ENCODE measurements at regions not wholly inside any gene's neighbourhood (a gene's known extent, or its start where the extent isn't known, plus 50 kb on each side); places are given as distances from the start of the nearest gene placed in this dataset.
A peak's percentile ranks its signal among the peaks of the same experiment; 100 is the strongest.

DNA sequence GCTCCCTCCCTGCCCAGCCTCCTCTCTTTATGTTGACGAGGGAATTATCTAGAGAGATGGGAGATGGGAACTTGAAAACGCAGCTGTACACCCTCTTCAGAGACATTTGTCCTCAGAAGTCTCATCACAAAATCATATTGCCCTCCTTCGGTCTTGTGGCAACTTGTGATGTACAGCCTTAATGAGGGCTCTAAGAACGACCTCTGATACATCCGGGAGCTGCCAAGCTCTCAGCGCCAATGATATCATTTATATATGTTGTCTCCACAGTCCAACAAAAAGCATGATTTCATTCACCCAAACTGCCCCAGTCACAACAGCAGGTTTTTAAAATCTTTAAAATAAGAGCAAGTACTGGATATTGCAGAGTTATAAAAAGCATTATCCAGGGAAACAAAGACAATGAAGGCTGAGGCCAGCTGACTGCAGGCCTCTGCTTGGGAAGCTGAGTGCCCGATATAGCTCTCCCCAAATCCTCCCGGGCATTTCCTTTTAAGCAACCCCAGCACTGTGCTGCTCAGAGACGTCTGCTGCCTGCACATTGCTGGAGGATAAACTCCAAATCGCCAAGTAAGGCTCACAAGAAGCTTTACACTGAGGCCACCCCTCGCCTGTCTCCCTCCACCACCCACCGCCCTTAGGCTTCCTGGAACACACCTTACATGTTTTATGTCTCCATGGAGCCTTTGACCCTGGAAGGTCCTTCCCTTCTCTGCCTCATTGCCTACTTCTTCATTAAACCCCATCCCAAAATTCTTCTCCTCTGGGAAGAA lies 236.1 kb downstream of the C1orf94 start:
- TF ChIP-seq, protein P1, sequence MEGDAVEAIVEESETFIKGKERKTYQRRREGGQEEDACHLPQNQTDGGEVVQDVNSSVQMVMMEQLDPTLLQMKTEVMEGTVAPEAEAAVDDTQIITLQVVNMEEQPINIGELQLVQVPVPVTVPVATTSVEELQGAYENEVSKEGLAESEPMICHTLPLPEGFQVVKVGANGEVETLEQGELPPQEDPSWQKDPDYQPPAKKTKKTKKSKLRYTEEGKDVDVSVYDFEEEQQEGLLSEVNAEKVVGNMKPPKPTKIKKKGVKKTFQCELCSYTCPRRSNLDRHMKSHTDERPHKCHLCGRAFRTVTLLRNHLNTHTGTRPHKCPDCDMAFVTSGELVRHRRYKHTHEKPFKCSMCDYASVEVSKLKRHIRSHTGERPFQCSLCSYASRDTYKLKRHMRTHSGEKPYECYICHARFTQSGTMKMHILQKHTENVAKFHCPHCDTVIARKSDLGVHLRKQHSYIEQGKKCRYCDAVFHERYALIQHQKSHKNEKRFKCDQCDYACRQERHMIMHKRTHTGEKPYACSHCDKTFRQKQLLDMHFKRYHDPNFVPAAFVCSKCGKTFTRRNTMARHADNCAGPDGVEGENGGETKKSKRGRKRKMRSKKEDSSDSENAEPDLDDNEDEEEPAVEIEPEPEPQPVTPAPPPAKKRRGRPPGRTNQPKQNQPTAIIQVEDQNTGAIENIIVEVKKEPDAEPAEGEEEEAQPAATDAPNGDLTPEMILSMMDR (IDR thresholded peaks at IDR 0.05; ENCODE audit: insufficient read depth, low read length, severe bottlenecking) = no peak
- Histone ChIP-seq H3K27me3 (ENCODE audit: control insufficient read depth, insufficient read depth, low read length) (no peaks in the 10 kb centered on the region), H3K4me3 (ENCODE audit: low read depth, low read length) (no peak overlapping the region), H3K36me3 (ENCODE audit: control insufficient read depth, insufficient read depth, low read length) (no peaks in the 10 kb centered on the region)
- no peak for DNase-seq (ENCODE audit: low read depth)
- no peak for FAIRE-seq

- Histone ChIP-seq H3K36me3 (ENCODE audit: control insufficient read depth, insufficient read depth, low read length) (no peaks in the 10 kb centered on the region), H3K4me3 (ENCODE audit: low read depth, low read length) (no peak overlapping the region), H3K27me3 (ENCODE audit: control insufficient read depth, insufficient read depth, low read length) (no peaks in the 10 kb centered on the region)
- FAIRE-seq (no peak), DNase-seq (ENCODE audit: low read depth) (no peak)
- TF ChIP-seq, protein P1 (IDR thresholded peaks at IDR 0.05; ENCODE audit: insufficient read depth, low read length, severe bottlenecking) = no peak
Observed at GRCh38 chr1:34415140-34415539, 238.4 kb downstream of the C1orf94 start.

DNA sequence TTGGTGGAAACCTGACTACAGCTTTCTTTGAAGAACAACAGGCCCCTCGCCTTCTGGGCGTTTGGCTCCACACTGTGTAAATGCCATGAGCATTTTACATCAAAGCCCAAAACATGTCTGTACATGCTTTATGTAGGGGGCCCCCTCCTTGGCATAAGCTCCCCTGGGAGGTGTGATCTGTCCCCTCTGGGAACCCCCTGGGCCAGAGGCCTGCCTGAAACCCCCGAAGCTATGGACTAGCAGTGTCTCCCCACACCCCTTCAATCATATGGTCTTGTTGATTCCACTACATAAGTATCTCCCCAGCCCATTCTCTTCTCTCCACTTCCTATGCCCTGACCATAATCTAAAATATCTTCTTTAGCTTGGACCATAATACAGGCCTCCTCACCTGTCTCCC lies 241.5 kb downstream of the C1orf94 start:
- TF ChIP-seq, protein P1 (IDR thresholded peaks at IDR 0.05; ENCODE audit: insufficient read depth, low read length, severe bottlenecking) = no peak
- DNase-seq (ENCODE audit: low read depth) = no peak
- H3K36me3 ChIP-seq (ENCODE audit: control insufficient read depth, insufficient read depth, low read length) = no peaks in the 10 kb centered on the region
- no peak for FAIRE-seq
- no peaks in the 10 kb centered on the region for H3K27me3 ChIP-seq (ENCODE audit: control insufficient read depth, insufficient read depth, low read length)
- H3K4me3 ChIP-seq (ENCODE audit: low read depth, low read length) = no peak overlapping the region

GRCh38 chr1:34419663-34420136 lies 243.0 kb downstream of the C1orf94 start:
- Histone ChIP-seq H3K36me3 (ENCODE audit: control insufficient read depth, insufficient read depth, low read length) (no peaks in the 10 kb centered on the region), H3K4me3 (ENCODE audit: low read depth, low read length) (no peak overlapping the region), H3K27me3 (ENCODE audit: control insufficient read depth, insufficient read depth, low read length) (no peaks in the 10 kb centered on the region)
- TF ChIP-seq, protein P1 (IDR thresholded peaks at IDR 0.05; ENCODE audit: insufficient read depth, low read length, severe bottlenecking) = no peak
- DNase-seq (ENCODE audit: low read depth) (no peak), FAIRE-seq (no peak)

DNA sequence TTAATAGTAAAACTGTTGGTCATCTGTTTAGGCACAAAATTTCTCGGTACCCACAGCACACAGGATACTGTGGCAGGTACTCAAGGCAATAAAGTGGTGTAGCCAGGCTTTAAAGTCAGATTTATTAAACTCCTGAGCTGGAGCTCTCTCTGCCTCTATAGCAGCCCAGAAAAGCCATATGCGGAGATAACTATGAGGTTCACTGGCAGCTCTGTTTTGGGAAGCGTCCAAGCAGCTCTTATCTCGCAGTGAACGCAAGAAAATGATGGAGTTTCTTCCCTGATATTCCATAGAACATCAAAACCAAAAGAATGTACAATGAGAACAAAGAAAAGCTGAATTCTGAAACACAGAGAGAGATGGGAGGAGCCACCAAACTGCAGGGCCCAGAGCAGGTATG lies 248.3 kb downstream of the C1orf94 start:
- DNase-seq (ENCODE audit: low read depth) = no peak
- FAIRE-seq = no peak
- no peak overlapping the region for H3K4me3 ChIP-seq (ENCODE audit: low read depth, low read length)
- H3K27me3 ChIP-seq (ENCODE audit: control insufficient read depth, insufficient read depth, low read length) = no peaks in the 10 kb centered on the region
- H3K36me3 ChIP-seq (ENCODE audit: control insufficient read depth, insufficient read depth, low read length) = no peaks in the 10 kb centered on the region
- TF ChIP-seq, protein P1 (IDR thresholded peaks at IDR 0.05; ENCODE audit: insufficient read depth, low read length, severe bottlenecking) = no peak

DNA sequence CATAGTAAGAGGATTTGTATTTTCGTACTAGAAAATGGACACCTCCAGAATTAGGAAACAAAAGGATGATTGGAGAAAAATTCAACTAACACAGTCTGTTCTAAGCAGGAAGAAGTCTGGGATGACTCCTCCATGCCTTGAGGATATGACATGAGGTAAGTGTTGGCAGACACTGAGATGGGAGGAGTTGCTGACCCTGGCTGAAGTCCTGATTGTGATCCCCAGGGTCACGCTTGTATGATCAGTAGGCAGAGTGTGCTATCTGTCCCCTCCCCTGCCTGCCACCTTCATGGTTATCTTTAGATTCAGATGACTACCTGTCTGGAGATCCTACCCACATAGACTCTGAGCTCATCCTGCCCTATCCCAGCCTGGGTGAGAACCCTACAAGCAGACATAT lies 249.1 kb downstream of the C1orf94 start:
- DNase-seq (ENCODE audit: low read depth) = peak; percentile 8
- no peak for FAIRE-seq
- TF ChIP-seq, protein P1 (IDR thresholded peaks at IDR 0.05; ENCODE audit: insufficient read depth, low read length, severe bottlenecking) = no peak

More for the DNA sequence above, 249.1 kb downstream of the C1orf94 start:
- H3K36me3 ChIP-seq (ENCODE audit: control insufficient read depth, insufficient read depth, low read length) = no peaks in the 10 kb centered on the region
- H3K4me3 ChIP-seq (ENCODE audit: low read depth, low read length) = no peak overlapping the region
- H3K27me3 ChIP-seq (ENCODE audit: control insufficient read depth, insufficient read depth, low read length) = no peaks in the 10 kb centered on the region

All from bronchial epithelial cell (primary cell).